Testis (tissue), 2 donors: ENCODE measurements at regions not wholly inside any gene's neighbourhood (a gene's known extent, or its start where the extent isn't known, plus 50 kb on each side); places are given as distances from the start of the nearest gene placed in this dataset.

Source experiments
- DNase-seq: peaks from one replicate; pipeline ENCODE4 v3.0.0-alpha.2; 2019
- H3K27ac ChIP-seq, 2 donors: fragments of 200-600 bp; sonication (generic); one replicate each; pipeline ENCODE4 v1.5.1; 2019
- H3K27me3 ChIP-seq: fragments of 200-600 bp; sonication (generic); one replicate; pipeline ENCODE4 v1.5.1; 2019
- H3K36me3 ChIP-seq: fragments of 200-600 bp; sonication (generic); one replicate; pipeline ENCODE4 v1.5.1; 2017; ENCODE audit warnings: low read depth; ENCODE audit errors: missing control alignments
- H3K4me1 ChIP-seq: fragments of 200-600 bp; sonication (generic); one replicate; pipeline ENCODE4 v1.5.1; 2019
- H3K4me3 ChIP-seq, 2 donors: fragments of 200-600 bp; sonication (generic); one replicate each; pipeline ENCODE4 v1.5.1; 2017 to 2019
- H3K9me3 ChIP-seq: fragments of 200-600 bp; sonication (generic); one replicate; pipeline ENCODE4 v1.5.1; 2017
- CTCF ChIP-seq, 3 experiments: fragments of 450-650 bp in 2 of 3; fragments of 200-600 bp in 1 of 3; sonication (generic) in 1 of 3; IDR thresholded peaks; one replicate each; pipeline ENCODE4 v1.5.1; 2016 to 2019; ENCODE audit warnings: antibody characterized with exemption in 3 of 3, mild to moderate bottlenecking in 2 of 3, moderate library complexity in 1 of 3
- POLR2A ChIP-seq: fragments of 450-650 bp; IDR thresholded peaks from one replicate; pipeline ENCODE4 v1.6.1; 2017; ENCODE audit warnings: antibody characterized with exemption, mild to moderate bottlenecking, moderate library complexity
- WGBS, 2 donors: methylation state at CpG; one replicate each; pipeline ENCODE4 v1.1.5; 2018; 5-methylcytosine and 5-hydroxymethylcytosine counted together
- intact Hi-C: fragments of 100-400 bp; cut with DNase I; formaldehyde crosslinking; loops from one replicate; pipeline ENCODE4 v1.15.1; 2023; ENCODE audit warnings: low total_unique reads

GRCh38 chr6:21905531-21905930 is 312.0 kb downstream of the SOX4 start:
- intact Hi-C loops = no loop called here
- H3K27me3 ChIP-seq = no peaks in the 10 kb centered on the region
- H3K36me3 ChIP-seq = no peaks in the 10 kb centered on the region
- DNase-seq = no peak
- no peak overlapping the region for H3K27ac ChIP-seq
- H3K4me1 ChIP-seq = no peaks in the 10 kb centered on the region
- H3K4me3 ChIP-seq = no peak overlapping the region
- 79 to 91% methylated on average over 2 of the region's 2 CpGs for WGBS, 2 donors
- TF ChIP-seq POLR2A (no peak), CTCF (IDR thresholded peaks at IDR 0.05) (no peak)
- H3K9me3 ChIP-seq = no peaks in the 10 kb centered on the region

GRCh38 chr6:21906826-21907225 is 313.3 kb downstream of the SOX4 start:
- Histone ChIP-seq H3K27me3 (no peaks in the 10 kb centered on the region), H3K27ac (no peak overlapping the region), H3K4me1 (no peaks in the 10 kb centered on the region), H3K4me3 (no peak overlapping the region), H3K36me3 (no peaks in the 10 kb centered on the region), H3K9me3 (no peaks in the 10 kb centered on the region)
- no peak for DNase-seq
- intact Hi-C loops = no loop called here
- TF ChIP-seq CTCF (IDR thresholded peaks at IDR 0.05) (no peak), POLR2A (no peak)

GRCh38 chr6:21907291-21907690 is 313.7 kb downstream of the SOX4 start:
- no peaks in the 10 kb centered on the region for H3K4me1 ChIP-seq
- 92 to 98% methylated on average over 4 of the region's 4 CpGs for WGBS, 2 donors
- no peak overlapping the region for H3K4me3 ChIP-seq
- no peak for DNase-seq
- TF ChIP-seq POLR2A (no peak), CTCF (IDR thresholded peaks at IDR 0.05) (no peak)
- no peaks in the 10 kb centered on the region for H3K27me3 ChIP-seq
- H3K9me3 ChIP-seq = no peaks in the 10 kb centered on the region
- no peaks in the 10 kb centered on the region for H3K36me3 ChIP-seq
- no peak overlapping the region for H3K27ac ChIP-seq
- intact Hi-C loops = no loop called here

- 75 to 77% methylated on average over 5 of the region's 5 CpGs for WGBS, 2 donors
- H3K27ac ChIP-seq = no peak overlapping the region
Observed at GRCh38 chr6:21908161-21908848, 314.8 kb downstream of the SOX4 start.

More at GRCh38 chr6:21908161-21908848, 314.8 kb downstream of the SOX4 start:
- H3K4me3 ChIP-seq = no peak overlapping the region
- no peaks in the 10 kb centered on the region for H3K36me3 ChIP-seq
- H3K27me3 ChIP-seq = no peaks in the 10 kb centered on the region
- no peak for TF ChIP-seq CTCF (IDR thresholded peaks at IDR 0.05)
- TF ChIP-seq POLR2A = no peak
- intact Hi-C loops = no loop called here
- no peaks in the 10 kb centered on the region for H3K4me1 ChIP-seq
- DNase-seq = no peak
- no peaks in the 10 kb centered on the region for H3K9me3 ChIP-seq
